PC-9 (cell line): ENCODE measurements at regions not wholly inside any gene's neighbourhood (a gene's known extent, or its start where the extent isn't known, plus 50 kb on each side); places are given as distances from the start of the nearest gene placed in this dataset.
"Not testable (repeated sequence)": the region's sequence is repeated elsewhere in the genome, so short reads cannot be mapped to it uniquely, and the experiment has no call there.

Experiments used
- BruUV-seq: library from RNA; stranded (reverse); fragments of 400-500 nt; replicated peaks from 2 replicates; lab custom pipeline; 2021; lab: Mats Ljungman, UMichigan
- CTCF ChIA-PET: fragments of 300-600 bp; sonication (Branson Sonifier 250); formaldehyde crosslinking; loops from one replicate; lab custom pipeline; 2022; ENCODE audit warnings: antibody characterized with exemption; lab: Charles Lee
- POLR2A ChIA-PET: fragments of 300-600 bp; sonication (Branson Sonifier 250); formaldehyde crosslinking; loops from one replicate; lab custom pipeline; 2022; ENCODE audit warnings: antibody characterized with exemption; ENCODE audit not compliant: unreplicated experiment; lab: Charles Lee
- DNase-seq, 2 experiments: peaks; one replicate each; pipeline versions ENCODE4 v3.0.0 to v3.0.0-alpha.2; 2015 to 2022; ENCODE audit warnings: mixed read lengths in 1 of 2
- H2AFZ ChIP-seq: fragments of 200-600 bp; sonication (generic); 2 replicates; pipeline ENCODE4 v1.8.1; 2017; ENCODE audit warnings: antibody characterized with exemption
- H3F3A ChIP-seq: fragments of 200-600 bp; sonication (generic); 2 replicates; pipeline ENCODE4 v1.8.1; 2017; ENCODE audit warnings: antibody characterized with exemption, mild to moderate bottlenecking, low read depth; ENCODE audit not compliant: insufficient read depth
- H3K27ac ChIP-seq: fragments of 200-600 bp; sonication (generic); 2 replicates; pipeline ENCODE4 v1.6.1; 2016; ENCODE audit warnings: mixed run types
- H3K27me3 ChIP-seq: fragments of 200-600 bp; sonication (generic); 2 replicates; pipeline ENCODE4 v1.6.1; 2016; ENCODE audit warnings: low read depth, mixed run types; ENCODE audit not compliant: insufficient read depth
- H3K36me3 ChIP-seq: fragments of 200-600 bp; sonication (generic); 2 replicates; pipeline ENCODE4 v1.6.1; 2016; ENCODE audit warnings: low read depth, mixed run types
- H3K4me1 ChIP-seq: fragments of 200-600 bp; sonication (generic); replicated peaks from 2 replicates; pipeline ENCODE4 v1.6.1; 2016; ENCODE audit warnings: mixed run types; ENCODE audit not compliant: insufficient read depth
- H3K4me2 ChIP-seq: fragments of 200-600 bp; sonication (generic); 2 replicates; pipeline ENCODE4 v1.6.1; 2017; ENCODE audit warnings: mixed run types
- H3K4me3 ChIP-seq: fragments of 200-600 bp; sonication (generic); 2 replicates; pipeline ENCODE4 v1.6.1; 2016; ENCODE audit warnings: mixed run types
- H3K79me2 ChIP-seq: fragments of 200-600 bp; sonication (generic); 2 replicates; pipeline ENCODE4 v1.6.1; 2017; ENCODE audit warnings: low read depth, mixed run types
- H3K9me2 ChIP-seq: fragments of 200-600 bp; sonication (generic); 2 replicates; pipeline ENCODE4 v1.8.1; 2017; ENCODE audit warnings: mild to moderate bottlenecking; ENCODE audit not compliant: insufficient read depth
- H3K9me3 ChIP-seq: fragments of 200-600 bp; sonication (generic); 2 replicates; pipeline ENCODE4 v1.8.1; 2016; ENCODE audit warnings: low read depth; ENCODE audit not compliant: insufficient read depth
- H4K20me1 ChIP-seq: fragments of 200-600 bp; sonication (generic); 2 replicates; pipeline ENCODE4 v1.8.1; 2017; ENCODE audit not compliant: insufficient read depth
- CTCF ChIP-seq: fragments of 200-600 bp; sonication (generic); conservative IDR thresholded peaks from 2 replicates; pipeline ENCODE4 v1.6.1; 2017; ENCODE audit warnings: mixed run types, antibody characterized with exemption, mild to moderate bottlenecking, moderate library complexity
- EZH2 ChIP-seq: fragments of 200-600 bp; sonication (generic); IDR thresholded peaks from 2 replicates; pipeline ENCODE4 v1.8.0; 2017; ENCODE audit warnings: antibody characterized with exemption, low read depth
- intact Hi-C: fragments of 100-400 bp; cut with micrococcal nuclease; formaldehyde crosslinking; loops from one replicate; pipeline ENCODE4 v1.10.0; 2022; ENCODE audit not compliant: unreplicated experiment

GRCh38 chr4:102210806-102211205, 134.5 kb downstream of the SLC39A8 start:
- CTCF ChIA-PET, BruUV-seq, POLR2A ChIA-PET, H3K27me3 ChIP-seq, H4K20me1 ChIP-seq, H2AFZ ChIP-seq, H3K79me2 ChIP-seq, H3K27ac ChIP-seq, H3K9me2 ChIP-seq, H3K36me3 ChIP-seq, H3K4me1 ChIP-seq, H3K4me3 ChIP-seq, H3K9me3 ChIP-seq, DNase-seq, intact Hi-C loops, H3F3A ChIP-seq, H3K4me2 ChIP-seq: not testable (repeated sequence)

GRCh38 chr4:102204634-102205033, 140.6 kb downstream of the SLC39A8 start:
- DNase-seq, H3K4me2 ChIP-seq, H3K9me2 ChIP-seq, H3K79me2 ChIP-seq, H3K27ac ChIP-seq, H3K4me1 ChIP-seq, H3K4me3 ChIP-seq, H3K9me3 ChIP-seq, H2AFZ ChIP-seq, BruUV-seq, H3K36me3 ChIP-seq, H3F3A ChIP-seq, CTCF ChIA-PET, H3K27me3 ChIP-seq, H4K20me1 ChIP-seq, intact Hi-C loops, POLR2A ChIA-PET: not testable (repeated sequence)

GRCh38 chr4:102196221-102196620, 149.1 kb downstream of the SLC39A8 start:
- H3F3A ChIP-seq, result no peaks in the 10 kb centered on the region
- no peaks in the 10 kb centered on the region for H3K27me3 ChIP-seq
- no peak for DNase-seq

GRCh38 chr4:102193145-102193544, 152.1 kb downstream of the SLC39A8 start:
- ChIA-PET POLR2A (no interaction called here), CTCF (no interaction called here)

More at GRCh38 chr4:102196221-102196620, 149.1 kb downstream of the SLC39A8 start:
- Histone ChIP-seq H3K9me2 (no peaks in the 10 kb centered on the region), H3K79me2 (no peaks in the 10 kb centered on the region), H2AFZ (no peak overlapping the region), H3K27ac (no peak overlapping the region), H4K20me1 (no peaks in the 10 kb centered on the region), H3K9me3 (no peaks in the 10 kb centered on the region), H3K36me3 (no peaks in the 10 kb centered on the region), H3K4me3 (no peak overlapping the region), H3K4me1 (no peaks in the 10 kb centered on the region), H3K4me2 (no peak overlapping the region)
- intact Hi-C loops, result no loop called here
- ChIA-PET POLR2A (no interaction called here), CTCF (no interaction called here)
- no TSS peak for BruUV-seq
- no peak for TF ChIP-seq CTCF
- TF ChIP-seq EZH2, result no peak

More at GRCh38 chr4:102193145-102193544, 152.1 kb downstream of the SLC39A8 start:
- Histone ChIP-seq H3K27me3 (no peaks in the 10 kb centered on the region), H3K36me3 (no peaks in the 10 kb centered on the region), H3K9me3 (no peaks in the 10 kb centered on the region), H3K27ac (no peak overlapping the region), H3F3A (no peaks in the 10 kb centered on the region), H3K4me3 (no peak overlapping the region), H4K20me1 (no peaks in the 10 kb centered on the region), H3K4me1 (no peaks in the 10 kb centered on the region), H3K4me2 (no peak overlapping the region), H3K79me2 (no peaks in the 10 kb centered on the region), H2AFZ (no peak overlapping the region), H3K9me2 (no peaks in the 10 kb centered on the region)
- no peak for DNase-seq
- TF ChIP-seq CTCF, result no peak
- intact Hi-C loops, result no loop called here
- BruUV-seq, result no TSS peak
